HL-60 (cell line): ENCODE measurements at regions not wholly inside any gene's neighbourhood (a gene's known extent, or its start where the extent isn't known, plus 50 kb on each side); places are given as distances from the start of the nearest gene placed in this dataset.

Experiments
- CTCF ChIP-seq: IDR thresholded peaks from one replicate; pipeline ENCODE4 v1.5.1; 2011; ENCODE audit warnings: low read length, control low read depth, inconsistent platforms; ENCODE audit not compliant: insufficient read depth
- GABPA ChIP-seq: IDR thresholded peaks from 2 replicates; pipeline ENCODE4 v1.6.1; 2012; ENCODE audit warnings: low read depth
- POLR2AphosphoS5 ChIP-seq: IDR thresholded peaks from 2 replicates; pipeline ENCODE4 v1.6.1; 2012; ENCODE audit warnings: low read depth
- SPI1 ChIP-seq: IDR thresholded peaks from 2 replicates; pipeline ENCODE4 v1.6.1; 2012; ENCODE audit warnings: low read depth, mild to moderate bottlenecking, borderline replicate concordance
- TF ChIP-seq, protein P1 (sequence below): IDR thresholded peaks from 2 replicates; pipeline ENCODE4 v1.6.1; 2012; ENCODE audit warnings: low read depth; ENCODE audit not compliant: insufficient replicate concordance

DNA sequence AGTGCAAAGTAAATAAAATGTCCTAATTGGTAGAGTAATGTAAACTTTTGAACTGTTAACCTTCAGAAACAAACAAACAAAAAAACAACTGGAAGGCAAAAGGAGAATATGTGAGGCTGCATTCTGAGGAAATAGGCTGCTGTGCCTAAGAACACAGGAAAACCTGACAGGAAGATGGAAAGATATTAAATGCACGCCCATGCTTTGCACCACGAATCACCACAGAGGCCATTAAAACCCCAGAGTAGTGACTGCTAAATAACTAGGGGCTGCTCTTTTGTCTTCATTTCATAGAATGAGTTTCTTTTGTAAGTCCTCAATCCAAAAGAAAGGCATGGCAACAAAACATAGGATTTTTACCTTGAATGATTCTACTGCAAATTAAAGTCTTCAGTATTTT is 436.0 kb downstream of the RAB38 start:
- TF ChIP-seq CTCF (no peak), POLR2AphosphoS5 (no peak), SPI1 (no peak), GABPA (no peak)
- TF ChIP-seq, protein P1, sequence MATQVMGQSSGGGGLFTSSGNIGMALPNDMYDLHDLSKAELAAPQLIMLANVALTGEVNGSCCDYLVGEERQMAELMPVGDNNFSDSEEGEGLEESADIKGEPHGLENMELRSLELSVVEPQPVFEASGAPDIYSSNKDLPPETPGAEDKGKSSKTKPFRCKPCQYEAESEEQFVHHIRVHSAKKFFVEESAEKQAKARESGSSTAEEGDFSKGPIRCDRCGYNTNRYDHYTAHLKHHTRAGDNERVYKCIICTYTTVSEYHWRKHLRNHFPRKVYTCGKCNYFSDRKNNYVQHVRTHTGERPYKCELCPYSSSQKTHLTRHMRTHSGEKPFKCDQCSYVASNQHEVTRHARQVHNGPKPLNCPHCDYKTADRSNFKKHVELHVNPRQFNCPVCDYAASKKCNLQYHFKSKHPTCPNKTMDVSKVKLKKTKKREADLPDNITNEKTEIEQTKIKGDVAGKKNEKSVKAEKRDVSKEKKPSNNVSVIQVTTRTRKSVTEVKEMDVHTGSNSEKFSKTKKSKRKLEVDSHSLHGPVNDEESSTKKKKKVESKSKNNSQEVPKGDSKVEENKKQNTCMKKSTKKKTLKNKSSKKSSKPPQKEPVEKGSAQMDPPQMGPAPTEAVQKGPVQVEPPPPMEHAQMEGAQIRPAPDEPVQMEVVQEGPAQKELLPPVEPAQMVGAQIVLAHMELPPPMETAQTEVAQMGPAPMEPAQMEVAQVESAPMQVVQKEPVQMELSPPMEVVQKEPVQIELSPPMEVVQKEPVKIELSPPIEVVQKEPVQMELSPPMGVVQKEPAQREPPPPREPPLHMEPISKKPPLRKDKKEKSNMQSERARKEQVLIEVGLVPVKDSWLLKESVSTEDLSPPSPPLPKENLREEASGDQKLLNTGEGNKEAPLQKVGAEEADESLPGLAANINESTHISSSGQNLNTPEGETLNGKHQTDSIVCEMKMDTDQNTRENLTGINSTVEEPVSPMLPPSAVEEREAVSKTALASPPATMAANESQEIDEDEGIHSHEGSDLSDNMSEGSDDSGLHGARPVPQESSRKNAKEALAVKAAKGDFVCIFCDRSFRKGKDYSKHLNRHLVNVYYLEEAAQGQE, result no peak
